AG08395 (cell line): ENCODE measurements at regions not wholly inside any gene's neighbourhood (a gene's known extent, or its start where the extent isn't known, plus 50 kb on each side); places are given as distances from the start of the nearest gene placed in this dataset.
"Not testable (repeated sequence)": the region's sequence is repeated elsewhere in the genome, so short reads cannot be mapped to it uniquely, and the experiment has no call there.

Experiments used
- DNase-seq: peaks from one replicate; pipeline ENCODE4 v3.0.0; 2012; ENCODE audit warnings: mixed read lengths, low spot score

- not testable (repeated sequence) for DNase-seq
Measured at GRCh38 chr21:32823296-32823695, 51.7 kb upstream of the PAXBP1 start.

DNA sequence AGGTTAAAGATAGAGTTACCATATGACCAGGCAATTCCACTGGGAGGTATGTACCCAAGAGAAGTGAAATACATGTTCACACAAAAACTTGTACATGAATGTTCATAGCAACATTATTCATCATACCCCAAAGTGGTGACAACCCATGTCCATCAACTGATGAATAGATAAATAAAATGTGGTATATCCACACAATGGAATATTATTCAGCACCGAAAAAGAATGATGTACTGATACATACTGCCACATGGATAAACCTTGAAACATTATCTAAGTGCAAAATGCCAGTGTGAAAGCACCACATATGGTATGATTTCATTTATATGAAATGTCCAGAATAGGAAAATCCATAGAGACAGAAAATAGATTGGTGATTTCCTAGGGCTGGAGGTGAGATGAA lies 53.4 kb upstream of the PAXBP1 start:
- DNase-seq = no peak

DNA sequence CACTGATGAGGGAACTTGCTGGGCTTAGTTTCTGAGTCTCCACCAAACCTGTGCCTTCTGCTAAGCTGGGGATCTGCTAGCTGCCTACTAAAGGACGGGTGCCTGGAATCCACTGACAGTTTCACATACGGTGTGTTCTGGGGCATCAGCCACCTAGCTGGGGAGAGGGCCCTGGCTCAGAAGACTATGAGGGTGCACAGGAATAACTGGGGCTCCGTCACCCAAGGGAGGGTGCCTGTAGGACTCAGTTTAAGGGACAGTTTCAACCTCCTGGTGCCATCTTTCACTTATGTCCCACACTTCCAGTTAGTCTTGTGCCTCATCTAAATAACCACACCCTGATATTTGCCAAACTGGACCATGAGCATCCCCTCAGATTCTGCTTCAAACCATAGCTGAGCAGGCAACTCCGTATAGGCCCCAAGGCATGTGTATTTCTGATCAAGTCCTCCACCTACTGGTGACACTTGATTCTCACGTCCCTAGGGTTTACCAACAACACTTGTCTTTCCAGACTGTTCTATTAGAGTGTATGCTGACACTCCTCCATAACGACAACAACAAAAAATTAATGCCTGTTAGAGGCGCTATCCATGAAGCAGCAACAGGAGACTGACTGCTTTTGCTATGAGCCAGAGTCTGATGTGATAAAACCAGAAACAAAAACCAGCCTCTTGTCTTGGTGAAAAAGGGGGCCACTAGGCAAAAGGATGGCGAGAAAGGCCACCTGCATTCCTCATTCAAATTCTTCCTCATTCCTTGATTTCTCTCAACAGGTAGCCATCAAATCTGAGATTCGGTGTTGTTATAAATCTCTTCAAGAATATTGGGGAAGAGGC lies 55.0 kb upstream of the PAXBP1 start:
- peak; percentile 75 for DNase-seq

- no peak for DNase-seq
Measured at GRCh38 chr21:32828908-32829307, 57.4 kb upstream of the PAXBP1 start.

GRCh38 chr21:32829504-32829903 lies 57.9 kb upstream of the PAXBP1 start:
- DNase-seq = no peak

DNA sequence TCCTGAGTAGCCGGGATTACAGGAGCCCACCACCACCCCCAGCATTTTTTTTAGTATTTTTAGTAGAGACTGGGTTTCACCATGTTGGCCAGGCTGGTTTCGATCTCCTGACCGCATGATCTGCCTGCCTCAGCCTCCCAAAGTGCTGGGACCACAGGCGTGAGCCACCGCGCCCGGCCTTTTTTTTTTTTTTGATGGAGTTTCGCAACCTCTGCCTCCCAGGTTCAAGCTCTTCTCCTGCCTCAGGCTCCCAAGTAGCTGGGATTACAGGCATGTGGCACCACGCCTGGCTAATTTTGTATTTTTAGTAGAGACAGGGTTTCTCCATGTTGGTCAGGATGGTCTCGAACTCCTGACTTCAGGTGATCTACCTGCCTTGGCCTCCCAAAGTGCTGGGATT lies 60.2 kb upstream of the PAXBP1 start:
- DNase-seq = not testable (repeated sequence)

GRCh38 chr21:32834211-32834915 lies 62.8 kb upstream of the PAXBP1 start:
- no peak for DNase-seq

GRCh38 chr21:32834916-32835235 lies 63.3 kb upstream of the PAXBP1 start:
- DNase-seq = no peak

DNA sequence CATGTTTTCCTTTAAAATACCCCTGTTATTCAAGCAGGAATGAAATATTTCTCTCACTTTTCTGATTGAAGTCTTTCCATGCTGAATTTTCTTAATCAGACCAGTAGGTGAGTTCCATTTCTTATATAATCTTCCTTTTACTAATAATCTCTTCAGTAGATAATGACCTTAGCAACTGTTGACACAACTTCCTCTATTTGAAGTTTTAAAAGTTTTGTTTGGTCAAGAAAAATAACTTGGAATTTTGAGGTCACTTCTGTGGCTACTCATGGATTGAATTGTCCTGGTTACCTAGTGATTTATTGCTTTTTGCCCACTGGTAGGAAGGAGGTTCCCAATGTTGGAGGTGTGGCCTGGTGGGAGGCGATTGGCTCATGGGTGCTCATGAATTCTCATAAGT lies 70.6 kb upstream of the PAXBP1 start:
- no peak for DNase-seq

DNA sequence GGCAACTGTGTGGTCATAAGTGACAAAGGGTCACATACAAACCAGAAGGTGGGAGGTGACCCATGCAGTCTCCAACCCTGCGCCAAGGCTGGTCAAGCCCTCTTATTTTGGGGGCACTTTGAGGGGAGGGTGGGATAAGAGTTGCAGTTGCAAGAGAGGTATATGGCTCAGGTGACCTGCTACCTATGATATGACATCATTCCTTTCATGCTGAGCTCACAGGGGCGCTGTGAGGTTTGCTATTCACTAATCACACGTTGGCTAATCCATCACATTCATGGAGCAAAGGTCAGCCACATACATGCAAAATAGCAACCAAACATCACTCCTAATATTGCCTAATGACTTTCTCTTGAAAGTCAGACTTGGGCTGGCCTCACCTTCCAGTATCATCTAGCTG lies 72.0 kb upstream of the PAXBP1 start:
- no peak for DNase-seq

GRCh38 chr21:32844076-32844475 lies 72.5 kb upstream of the PAXBP1 start:
- no peak for DNase-seq

DNA sequence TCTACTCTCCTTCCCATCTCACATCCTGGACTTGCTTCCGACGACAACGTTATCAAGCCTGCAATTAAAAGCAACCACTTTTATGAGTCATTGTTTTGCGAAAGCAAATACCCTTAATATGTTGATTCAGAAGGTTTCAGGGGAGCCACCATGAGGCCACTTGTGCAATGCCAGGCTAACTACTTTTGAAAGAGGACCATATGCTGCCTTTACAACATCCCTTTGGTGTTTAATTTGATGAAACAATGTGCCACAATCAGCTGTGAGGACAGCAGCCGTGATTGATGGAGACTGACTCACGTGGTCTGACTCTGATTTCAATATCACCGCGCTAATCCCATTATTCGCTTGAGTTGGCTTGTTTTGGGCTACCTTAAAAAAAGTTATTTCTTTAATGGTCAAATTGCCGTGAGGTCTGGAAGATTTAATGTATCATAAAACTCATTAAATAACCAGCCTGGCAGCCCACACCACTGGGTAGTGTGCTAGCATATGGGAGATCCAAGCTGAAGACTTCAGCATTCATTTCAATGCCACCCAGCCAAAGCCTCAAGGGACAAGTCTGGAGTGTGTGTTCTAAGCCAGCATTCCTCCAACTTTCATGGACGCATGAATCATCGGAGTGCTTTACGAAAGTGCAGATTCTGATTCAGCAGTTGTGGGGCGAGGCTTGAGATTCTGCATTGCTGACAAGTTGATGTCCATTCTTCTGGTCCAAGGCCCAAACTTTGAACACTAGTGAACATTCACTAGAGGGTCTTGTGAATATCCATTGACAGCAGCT lies 73.3 kb upstream of the PAXBP1 start:
- DNase-seq = peak; percentile 86

- DNase-seq = no peak
Measured at GRCh38 chr21:32858628-32859027, 87.1 kb upstream of the PAXBP1 start.

- DNase-seq = no peak
Measured at GRCh38 chr21:32860399-32860798, 88.8 kb upstream of the PAXBP1 start.

DNA sequence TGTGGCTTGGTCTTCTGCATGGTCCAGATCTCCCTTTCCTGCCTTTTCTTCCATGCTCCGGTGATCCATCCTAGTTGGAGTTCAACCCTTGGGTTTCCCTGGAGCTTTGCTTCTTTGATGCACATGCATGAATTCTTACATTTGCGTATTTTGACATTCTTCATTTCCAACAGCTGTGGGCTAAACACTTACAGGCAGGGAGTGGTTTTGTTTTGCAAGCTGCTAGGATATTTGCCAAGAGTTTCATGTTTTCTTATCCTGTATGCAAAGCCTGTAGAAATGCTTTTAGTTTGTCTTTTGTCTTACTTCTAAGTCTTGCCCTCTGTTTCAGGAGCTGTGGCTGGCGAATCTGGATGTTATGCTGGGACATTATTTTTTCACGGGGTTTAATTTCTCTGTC lies 90.3 kb upstream of the PAXBP1 start:
- DNase-seq = peak; percentile 24

DNA sequence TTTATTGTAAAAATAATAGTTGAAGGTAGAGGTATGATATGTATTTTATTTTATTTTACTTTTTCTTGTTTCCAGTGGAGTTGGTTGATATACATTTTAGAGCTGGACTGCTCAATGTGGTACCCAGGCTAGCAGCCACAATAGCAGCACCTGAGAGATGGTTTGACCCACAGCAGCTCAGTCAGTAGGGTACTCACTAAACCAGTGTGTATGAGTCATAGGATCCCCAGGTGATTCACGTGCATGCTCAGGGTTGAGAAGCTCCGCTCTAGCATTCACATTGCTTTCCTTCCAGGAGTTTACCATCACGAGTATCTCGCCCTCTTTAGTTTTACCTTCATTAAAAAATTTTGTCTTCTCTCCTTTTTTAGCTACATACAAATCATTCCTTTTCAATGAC lies 96.0 kb upstream of the PAXBP1 start:
- DNase-seq = no peak

DNA sequence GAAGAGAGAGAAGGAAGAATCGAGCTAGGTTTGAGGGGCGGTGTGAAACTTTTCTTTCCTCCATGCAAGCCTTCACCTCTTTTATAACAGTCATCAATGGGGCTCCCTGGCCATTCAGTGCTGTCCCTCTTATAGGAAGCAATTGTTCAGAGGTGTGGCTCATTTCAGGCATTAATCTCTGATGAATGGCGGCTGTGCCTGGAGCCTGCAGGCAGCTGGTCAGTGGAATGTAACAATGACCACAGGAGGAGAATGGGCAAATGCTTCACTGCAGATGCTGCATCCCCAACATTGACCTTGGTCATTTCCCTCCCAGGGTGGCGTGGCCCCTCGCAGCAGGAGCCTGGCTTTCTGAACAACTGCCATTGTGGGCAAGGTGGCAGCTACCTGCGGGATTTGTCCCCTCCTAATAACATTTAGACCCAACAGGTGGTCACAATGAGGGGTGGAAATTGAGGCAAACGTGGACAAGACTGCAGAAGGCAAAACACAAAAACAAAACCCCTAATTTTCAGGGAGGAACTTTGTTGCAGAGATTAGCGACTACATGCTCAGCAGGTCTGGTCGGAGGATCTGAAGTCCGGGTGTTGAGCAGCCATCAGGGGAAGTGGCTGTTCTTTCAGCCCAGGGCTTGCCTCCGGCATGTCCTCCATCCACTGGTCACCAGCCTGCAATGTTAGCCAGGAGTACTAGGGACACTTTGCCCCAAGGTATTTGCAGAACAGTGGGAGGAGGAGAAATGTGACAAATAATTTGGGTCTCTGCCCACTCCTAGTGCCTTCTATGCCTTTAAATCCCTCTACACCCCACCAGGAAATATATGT lies 97.3 kb upstream of the PAXBP1 start:
- no peak for DNase-seq

DNA sequence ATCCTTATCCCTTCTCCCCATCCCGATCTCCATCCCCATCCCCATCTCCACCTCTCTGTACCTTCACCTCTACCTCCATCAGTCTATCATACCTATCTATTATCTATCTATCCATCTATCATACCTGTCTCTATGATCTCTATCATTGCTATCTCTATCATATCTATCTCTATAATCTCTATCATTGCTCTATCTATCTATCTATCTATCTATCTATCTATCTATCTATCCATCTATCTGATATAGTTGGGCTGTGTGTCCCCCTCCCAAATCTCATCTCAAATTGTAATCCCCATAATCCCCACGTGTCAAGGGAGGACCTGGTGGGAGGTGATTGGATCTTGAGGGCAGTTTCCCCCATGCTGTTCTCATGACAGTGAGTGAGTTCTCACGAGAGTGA lies 97.9 kb upstream of the PAXBP1 start:
- no peak for DNase-seq

GRCh38 chr21:32876426-32876825 lies 104.9 kb upstream of the PAXBP1 start:
- DNase-seq = no peak

DNA sequence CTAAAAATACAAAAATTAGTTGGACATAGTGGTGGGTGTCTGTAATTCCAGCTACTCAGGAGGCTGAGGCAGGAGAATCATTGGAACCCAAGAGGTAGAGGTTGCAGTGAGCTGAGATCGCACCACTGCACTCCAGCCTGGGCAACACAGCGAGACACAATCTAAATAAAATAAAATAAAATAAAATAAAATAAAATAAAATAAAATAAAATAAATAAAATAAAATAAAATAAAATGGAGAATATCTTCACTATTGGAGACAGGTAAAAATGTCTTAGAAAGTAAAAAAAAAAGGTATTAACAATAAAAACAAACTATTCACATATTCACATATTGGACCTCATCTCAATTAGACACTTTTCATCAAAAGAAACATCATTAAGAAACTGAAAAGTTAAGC lies 106.3 kb upstream of the PAXBP1 start:
- not testable (repeated sequence) for DNase-seq

- no peak for DNase-seq
Measured at GRCh38 chr21:32878661-32879060, 107.1 kb upstream of the PAXBP1 start.

- DNase-seq = no peak
Measured at GRCh38 chr21:32881458-32881857, 109.9 kb upstream of the PAXBP1 start.
